HEK293T (cell line): ENCODE measurements at regions not wholly inside any gene's neighbourhood (a gene's known extent, or its start where the extent isn't known, plus 50 kb on each side); places are given as distances from the start of the nearest gene placed in this dataset.

Experiments used
- BHLHE40 ChIP-seq: fragments of 450-650 bp; IDR thresholded peaks from 2 replicates; pipeline ENCODE4 v1.6.1; 2016; ENCODE audit warnings: mild to moderate bottlenecking, moderate library complexity, borderline replicate concordance
- CTBP1 ChIP-seq: fragments of 450-650 bp; IDR thresholded peaks from 2 replicates; pipeline ENCODE4 v1.6.1; 2016; ENCODE audit warnings: borderline replicate concordance
- ELF4 ChIP-seq: fragments of 450-650 bp; IDR thresholded peaks from 2 replicates; pipeline ENCODE4 v1.6.1; 2017; ENCODE audit warnings: antibody characterized with exemption
- FOXM1 ChIP-seq: fragments of 450-650 bp; IDR thresholded peaks from 2 replicates; pipeline ENCODE4 v1.6.1; 2017; ENCODE audit warnings: mild to moderate bottlenecking, borderline replicate concordance
- TF ChIP-seq, protein P1 (sequence below): fragments of 450-650 bp; IDR thresholded peaks from 2 replicates; pipeline ENCODE4 v1.6.1; 2016

- TF ChIP-seq BHLHE40 (no peak), CTBP1 (no peak), FOXM1 (no peak), ELF4 (no peak)
- TF ChIP-seq, protein P1, sequence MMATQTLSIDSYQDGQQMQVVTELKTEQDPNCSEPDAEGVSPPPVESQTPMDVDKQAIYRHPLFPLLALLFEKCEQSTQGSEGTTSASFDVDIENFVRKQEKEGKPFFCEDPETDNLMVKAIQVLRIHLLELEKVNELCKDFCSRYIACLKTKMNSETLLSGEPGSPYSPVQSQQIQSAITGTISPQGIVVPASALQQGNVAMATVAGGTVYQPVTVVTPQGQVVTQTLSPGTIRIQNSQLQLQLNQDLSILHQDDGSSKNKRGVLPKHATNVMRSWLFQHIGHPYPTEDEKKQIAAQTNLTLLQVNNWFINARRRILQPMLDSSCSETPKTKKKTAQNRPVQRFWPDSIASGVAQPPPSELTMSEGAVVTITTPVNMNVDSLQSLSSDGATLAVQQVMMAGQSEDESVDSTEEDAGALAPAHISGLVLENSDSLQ, result no peak
Observed at GRCh38 chr1:189787201-189787600, 690.5 kb downstream of the BRINP3 start.
